PC-3 (cell line): ENCODE measurements at regions not wholly inside any gene's neighbourhood (a gene's known extent, or its start where the extent isn't known, plus 50 kb on each side); places are given as distances from the start of the nearest gene placed in this dataset.

Experiments used
- ATAC-seq: fragments of 200-7000 bp; cut with Tn5 transposase; 2 replicates; pipeline ENCODE4 v1.9.1; 2020; ENCODE audit warnings: mild to moderate bottlenecking, moderate library complexity
- BruUV-seq: library from RNA; stranded (reverse); fragments of 400-500 nt; replicated peaks from 2 replicates; lab custom pipeline; 2021; lab: Mats Ljungman, UMichigan
- CTCF ChIA-PET: fragments of 300-600 bp; sonication (Branson Sonifier 250); formaldehyde crosslinking; loops from one replicate; lab custom pipeline; 2022; ENCODE audit warnings: antibody characterized with exemption; lab: Charles Lee
- POLR2A ChIA-PET: fragments of 300-600 bp; sonication (Branson Sonifier 250); formaldehyde crosslinking; loops from one replicate; lab custom pipeline; 2022; ENCODE audit warnings: antibody characterized with exemption; ENCODE audit not compliant: unreplicated experiment; lab: Charles Lee
- DNase-seq: peaks from one replicate; pipeline ENCODE4 v3.0.0-alpha.2; 2015
- H2AFZ ChIP-seq: fragments of 300-600 bp; sonication (generic); 2 replicates; pipeline ENCODE4 v1.6.0; 2016; ENCODE audit warnings: antibody characterized with exemption, low read length
- H3F3A ChIP-seq: fragments of 300-600 bp; sonication (generic); one replicate; pipeline ENCODE4 v1.6.0; 2017; ENCODE audit warnings: antibody characterized with exemption, low read length, control low read depth, mild to moderate bottlenecking; ENCODE audit not compliant: unreplicated experiment
- H3K27ac ChIP-seq: fragments of 300-600 bp; sonication (generic); 2 replicates; pipeline ENCODE4 v1.5.1; 2016; ENCODE audit warnings: mild to moderate bottlenecking, low read length
- H3K27me3 ChIP-seq: fragments of 300-600 bp; sonication (generic); 2 replicates; pipeline ENCODE4 v1.6.1; 2016; ENCODE audit warnings: low read length, mixed read lengths
- H3K36me3 ChIP-seq: fragments of 300-600 bp; sonication (generic); 2 replicates; pipeline ENCODE4 v1.6.1; 2016; ENCODE audit warnings: low read depth, mixed run types, low read length, mixed read lengths
- H3K4me1 ChIP-seq: fragments of 300-600 bp; sonication (generic); 2 replicates; pipeline ENCODE4 v1.5.1; 2016; ENCODE audit warnings: low read length; ENCODE audit not compliant: insufficient read depth
- H3K4me2 ChIP-seq: fragments of 300-600 bp; sonication (generic); 2 replicates; pipeline ENCODE4 v1.6.0; 2016; ENCODE audit warnings: low read length
- H3K4me3 ChIP-seq: fragments of 300-600 bp; sonication (generic); 2 replicates; pipeline ENCODE4 v1.5.1; 2016; ENCODE audit warnings: mild to moderate bottlenecking, low read length, mixed read lengths
- H3K79me2 ChIP-seq: fragments of 300-600 bp; sonication (generic); 2 replicates; pipeline ENCODE4 v1.6.1; 2017; ENCODE audit warnings: low read length, mixed read lengths
- H3K9ac ChIP-seq: fragments of 300-600 bp; sonication (generic); 2 replicates; pipeline ENCODE4 v1.6.0; 2016; ENCODE audit warnings: mild to moderate bottlenecking, low read length
- H3K9me2 ChIP-seq: fragments of 300-600 bp; sonication (generic); replicated peaks from 2 replicates; pipeline ENCODE4 v1.6.1; 2016; ENCODE audit warnings: mixed run types, low read length, mixed read lengths
- H3K9me3 ChIP-seq: fragments of 300-600 bp; sonication (generic); 2 replicates; pipeline ENCODE4 v1.6.1; 2016; ENCODE audit warnings: low read length, mixed read lengths
- H4K20me1 ChIP-seq: fragments of 300-600 bp; sonication (generic); 2 replicates; pipeline ENCODE4 v1.6.1; 2016; ENCODE audit warnings: low read length, mixed read lengths
- CTCF ChIP-seq: fragments of 300-600 bp; sonication (generic); conservative IDR thresholded peaks from 2 replicates; pipeline ENCODE4 v1.5.1; 2017; ENCODE audit warnings: antibody characterized with exemption, low read depth, mild to moderate bottlenecking, low read length
- EZH2 ChIP-seq: fragments of 300-600 bp; sonication (generic); IDR thresholded peaks from one replicate; pipeline ENCODE4 v1.6.1; 2017; ENCODE audit warnings: antibody characterized with exemption, mild to moderate bottlenecking, low read length; ENCODE audit not compliant: unreplicated experiment
- EZH2phosphoT487 ChIP-seq: fragments of 300-600 bp; sonication (generic); IDR thresholded peaks from 2 replicates; pipeline ENCODE4 v1.6.1; 2018; ENCODE audit warnings: mild to moderate bottlenecking, antibody characterized with exemption, low read length, borderline replicate concordance
- intact Hi-C: fragments of 100-400 bp; cut with micrococcal nuclease; formaldehyde crosslinking; loops from 2 replicates; pipeline ENCODE4 v1.9.0; 2023

- CTCF ChIA-PET, result no interaction called here
- H2AFZ ChIP-seq, result peak overlapping the region; percentile 84
- peak overlapping the region; percentile 74 for H3K4me3 ChIP-seq
- no peaks in the 10 kb centered on the region for H3K36me3 ChIP-seq
- no peaks in the 10 kb centered on the region for H3K9me2 ChIP-seq
- H3K4me1 ChIP-seq, result peaks cover 22% of the 10 kb centered on the region
- no peaks in the 10 kb centered on the region for H3K9me3 ChIP-seq
- peak overlapping the region; percentile 74 for H3K9ac ChIP-seq
- intact Hi-C loops, result loop anchor here (1.0 to 2.0 kb wide), 4 partner anchors 62 to 138 kb away; no protein-coding TSS in a partner anchor
- H4K20me1 ChIP-seq, result no peaks in the 10 kb centered on the region
- peak overlapping the region; percentile 64 for H3K27ac ChIP-seq
- no peaks in the 10 kb centered on the region for H3F3A ChIP-seq
- DNase-seq (peak; percentile 55), ATAC-seq (peak; percentile 75)
- no peaks in the 10 kb centered on the region for H3K79me2 ChIP-seq
- H3K4me2 ChIP-seq, result peak overlapping the region; percentile 99
- TF ChIP-seq EZH2, result no peak
- no peak for TF ChIP-seq EZH2phosphoT487
- no peak for TF ChIP-seq CTCF
- H3K27me3 ChIP-seq, result no peaks in the 10 kb centered on the region
- BruUV-seq, result TSS peak; percentile 99
- POLR2A ChIA-PET, result interaction anchor here (0.6 kb wide), 2 partner anchors 41 to 62 kb away, joined by 7 to 14 read pairs; no protein-coding TSS in a partner anchor
Measured at GRCh38 chr2:118185210-118186109, 97.2 kb downstream of the INSIG2 start.

- ATAC-seq (no peak), DNase-seq (peak; percentile 12)
- intact Hi-C loops, result no loop called here
- H3K4me1 ChIP-seq, result peaks cover 14% of the 10 kb centered on the region; the same call in 1 of the 2 replicates
- H3K9me2 ChIP-seq, result no peaks in the 10 kb centered on the region
- TF ChIP-seq EZH2phosphoT487 (no peak), CTCF (no peak), EZH2 (no peak)
- H3K27me3 ChIP-seq, result no peaks in the 10 kb centered on the region
- no peaks in the 10 kb centered on the region for H3F3A ChIP-seq
- H3K36me3 ChIP-seq, result no peaks in the 10 kb centered on the region
- H3K9ac ChIP-seq, result no peak overlapping the region
- no peak overlapping the region for H3K4me2 ChIP-seq
- POLR2A ChIA-PET, result no interaction called here
- H2AFZ ChIP-seq, result no peak overlapping the region
- no peaks in the 10 kb centered on the region for H4K20me1 ChIP-seq
- no peak overlapping the region for H3K27ac ChIP-seq
- H3K4me3 ChIP-seq, result no peak overlapping the region
- no TSS peak for BruUV-seq
- no peaks in the 10 kb centered on the region for H3K9me3 ChIP-seq
- no peaks in the 10 kb centered on the region for H3K79me2 ChIP-seq
- CTCF ChIA-PET, result interaction anchor here (0.5 kb wide), 1 partner anchor 93 kb away, joined by 3 read pairs; no protein-coding TSS in a partner anchor
Measured at GRCh38 chr2:118183381-118183780, 95.1 kb downstream of the INSIG2 start.
